ENCODE measurements at regions not wholly inside any gene's neighbourhood (a gene's known extent, or its start where the extent isn't known, plus 50 kb on each side); places are given as distances from the start of the nearest gene placed in this dataset.

GRCh38 chr15:73001840-73002239 is 50.4 kb upstream of the NEO1 start:
- no peak for DNase-seq

- DNase-seq, result no peak
Observed at GRCh38 chr15:73000293-73000692, 52.0 kb upstream of the NEO1 start.

GRCh38 chr15:72999586-72999985 is 52.7 kb upstream of the NEO1 start:
- DNase-seq, result no peak

GRCh38 chr15:72998681-72999466 is 53.4 kb upstream of the NEO1 start:
- no peak for DNase-seq

GRCh38 chr15:72998226-72998625 is 54.0 kb upstream of the NEO1 start:
- DNase-seq, result no peak

- DNase-seq, result no peak
Observed at GRCh38 chr15:72995849-72996248, 56.4 kb upstream of the NEO1 start.

- no peak for DNase-seq
Observed at GRCh38 chr15:72994534-72995177, 57.6 kb upstream of the NEO1 start.

- no peak for DNase-seq
Observed at GRCh38 chr15:72992841-72993252, 59.4 kb upstream of the NEO1 start.

GRCh38 chr15:72991026-72991425 is 61.2 kb upstream of the NEO1 start:
- no peak for DNase-seq

GRCh38 chr15:72983801-72984545 is 68.3 kb upstream of the NEO1 start:
- no peak for DNase-seq

- DNase-seq, result no peak
Observed at GRCh38 chr15:72982714-72983113, 69.5 kb upstream of the NEO1 start.

GRCh38 chr15:72980661-72981060 is 71.6 kb upstream of the NEO1 start:
- DNase-seq, result no peak

GRCh38 chr15:72979791-72980190 is 72.5 kb upstream of the NEO1 start:
- no peak for DNase-seq

GRCh38 chr15:72979308-72979707 is 73.0 kb upstream of the NEO1 start:
- no peak for DNase-seq

- DNase-seq, result no peak
Observed at GRCh38 chr15:72978223-72978622, 74.0 kb upstream of the NEO1 start.

GRCh38 chr15:72972362-72972761 is 79.9 kb upstream of the NEO1 start:
- DNase-seq, result no peak

- DNase-seq, result no peak
Observed at GRCh38 chr15:72971766-72972165, 80.5 kb upstream of the NEO1 start.

GRCh38 chr15:72970933-72971760 is 81.1 kb upstream of the NEO1 start:
- DNase-seq, result no peak

GRCh38 chr15:72968531-72968922 is 83.7 kb upstream of the NEO1 start:
- peak; percentile 31 for DNase-seq

- no peak for DNase-seq
Observed at GRCh38 chr15:72967811-72968530, 84.3 kb upstream of the NEO1 start.

GRCh38 chr15:72967397-72967796 is 84.9 kb upstream of the NEO1 start:
- no peak for DNase-seq

- DNase-seq, result no peak
Observed at GRCh38 chr15:72966641-72967040, 85.6 kb upstream of the NEO1 start.
